ENCODE measurements at regions not wholly inside any gene's neighbourhood (a gene's known extent, or its start where the extent isn't known, plus 50 kb on each side); places are given as distances from the start of the nearest gene placed in this dataset.

DNA sequence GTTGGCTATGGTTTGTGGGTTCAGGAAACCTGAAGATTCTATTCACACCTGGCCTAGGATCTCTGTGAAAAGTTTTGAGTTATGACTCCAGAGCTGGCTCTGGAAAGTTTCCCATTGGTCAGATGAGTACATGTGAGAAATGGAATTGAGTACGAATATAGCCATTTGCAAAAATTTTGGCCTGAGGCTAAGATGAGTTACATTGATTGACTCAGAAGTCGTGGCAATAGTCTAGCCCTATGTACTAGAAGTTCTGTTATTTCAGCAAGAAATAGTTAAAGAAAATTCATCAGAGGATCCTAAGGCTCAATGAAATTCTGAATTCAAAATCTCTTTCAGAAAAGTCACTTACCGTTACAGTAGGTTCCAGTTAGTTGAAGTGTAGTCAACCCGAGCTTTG, 109.9 kb downstream of the PTCSC3 start:
- ATAC-seq (no peak), FAIRE-seq (no peak), DNase-seq (no peak)
- intact Hi-C loops (cut with DNase I), result no loop called here
- H3K9me3 ChIP-seq, result no peaks in the 10 kb centered on the region
- no peak overlapping the region for H3K27ac ChIP-seq
- TF ChIP-seq, protein P1, sequence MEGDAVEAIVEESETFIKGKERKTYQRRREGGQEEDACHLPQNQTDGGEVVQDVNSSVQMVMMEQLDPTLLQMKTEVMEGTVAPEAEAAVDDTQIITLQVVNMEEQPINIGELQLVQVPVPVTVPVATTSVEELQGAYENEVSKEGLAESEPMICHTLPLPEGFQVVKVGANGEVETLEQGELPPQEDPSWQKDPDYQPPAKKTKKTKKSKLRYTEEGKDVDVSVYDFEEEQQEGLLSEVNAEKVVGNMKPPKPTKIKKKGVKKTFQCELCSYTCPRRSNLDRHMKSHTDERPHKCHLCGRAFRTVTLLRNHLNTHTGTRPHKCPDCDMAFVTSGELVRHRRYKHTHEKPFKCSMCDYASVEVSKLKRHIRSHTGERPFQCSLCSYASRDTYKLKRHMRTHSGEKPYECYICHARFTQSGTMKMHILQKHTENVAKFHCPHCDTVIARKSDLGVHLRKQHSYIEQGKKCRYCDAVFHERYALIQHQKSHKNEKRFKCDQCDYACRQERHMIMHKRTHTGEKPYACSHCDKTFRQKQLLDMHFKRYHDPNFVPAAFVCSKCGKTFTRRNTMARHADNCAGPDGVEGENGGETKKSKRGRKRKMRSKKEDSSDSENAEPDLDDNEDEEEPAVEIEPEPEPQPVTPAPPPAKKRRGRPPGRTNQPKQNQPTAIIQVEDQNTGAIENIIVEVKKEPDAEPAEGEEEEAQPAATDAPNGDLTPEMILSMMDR (IDR thresholded peaks at IDR 0.05), result no peak
- H3K27me3 ChIP-seq, result no peaks in the 10 kb centered on the region
- H3K36me3 ChIP-seq, result no peaks in the 10 kb centered on the region
- 69 to 78% methylated on average over 4 of the region's 4 CpGs for WGBS, 2 donors
- H3K4me1 ChIP-seq, result peaks cover 3 to 13% (median 6%) of the 10 kb centered on the region in 3 donors
- H3K4me3 ChIP-seq, result no peak overlapping the region

DNA sequence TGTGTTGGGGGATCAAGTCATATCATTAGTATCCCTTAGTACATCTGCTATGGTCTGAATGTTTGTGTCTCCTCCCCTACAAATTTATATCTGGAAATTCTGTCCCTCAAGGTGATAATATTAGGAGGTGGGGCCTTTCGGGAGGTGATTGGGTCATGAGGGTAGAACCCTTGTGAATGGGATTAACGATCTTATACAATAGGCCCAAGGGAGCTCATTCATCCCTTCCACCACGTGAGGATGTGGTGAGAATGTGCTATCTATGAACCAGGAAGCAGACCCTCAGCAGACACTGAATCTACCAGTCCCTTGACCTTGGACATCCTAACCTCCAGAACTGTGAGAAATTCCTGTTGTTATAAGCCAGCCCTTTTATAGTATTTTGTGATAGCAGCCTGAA, 110.7 kb downstream of the PTCSC3 start:
- 58 to 72% methylated on average over 3 of the region's 3 CpGs for WGBS, 2 donors
- FAIRE-seq (no peak), ATAC-seq (no peak), DNase-seq (no peak)
- TF ChIP-seq, protein P1 (IDR thresholded peaks at IDR 0.05), result no peak
- no peaks in the 10 kb centered on the region for H3K27me3 ChIP-seq
- intact Hi-C loops (cut with DNase I), result no loop called here
- no peaks in the 10 kb centered on the region for H3K36me3 ChIP-seq
- H3K27ac ChIP-seq, result no peak overlapping the region
- H3K9me3 ChIP-seq, result no peaks in the 10 kb centered on the region
- H3K4me1 ChIP-seq, result peaks cover 3 to 13% (median 6%) of the 10 kb centered on the region in 3 donors
- H3K4me3 ChIP-seq, result no peak overlapping the region

DNA sequence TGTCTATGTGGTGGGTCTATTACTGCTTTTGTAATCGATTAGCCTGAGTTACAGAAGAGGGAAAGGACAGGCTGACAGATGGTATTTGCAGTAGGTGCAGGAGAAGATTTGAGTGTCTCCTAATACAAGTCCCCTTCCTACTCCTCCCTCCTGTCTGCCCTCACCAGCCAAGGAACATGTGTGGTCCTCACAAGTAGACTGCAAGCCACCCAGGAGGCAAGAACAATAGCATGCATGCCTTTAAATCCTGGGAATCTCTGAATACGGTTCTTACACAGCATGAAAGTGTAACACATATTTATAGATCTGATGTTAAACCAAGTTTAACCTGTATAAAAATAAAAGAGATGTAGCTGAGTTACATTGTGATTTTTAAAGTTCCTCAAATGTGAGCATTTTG, 117.0 kb downstream of the PTCSC3 start:
- ATAC-seq, result no peak
- no peak overlapping the region for H3K27ac ChIP-seq
- no peak overlapping the region for H3K4me3 ChIP-seq
- intact Hi-C loops (cut with DNase I), result no loop called here
- TF ChIP-seq, protein P1 (IDR thresholded peaks at IDR 0.05), result no peak
- H3K27me3 ChIP-seq, result no peaks in the 10 kb centered on the region
- DNase-seq, result no peak
- WGBS, 2 donors, result 43 to 61% methylated on average over 2 of the region's 2 CpGs
- no peaks in the 10 kb centered on the region for H3K9me3 ChIP-seq
- no peaks in the 10 kb centered on the region for H3K36me3 ChIP-seq
- no peak for FAIRE-seq
- H3K4me1 ChIP-seq, result no peaks in the 10 kb centered on the region

DNA sequence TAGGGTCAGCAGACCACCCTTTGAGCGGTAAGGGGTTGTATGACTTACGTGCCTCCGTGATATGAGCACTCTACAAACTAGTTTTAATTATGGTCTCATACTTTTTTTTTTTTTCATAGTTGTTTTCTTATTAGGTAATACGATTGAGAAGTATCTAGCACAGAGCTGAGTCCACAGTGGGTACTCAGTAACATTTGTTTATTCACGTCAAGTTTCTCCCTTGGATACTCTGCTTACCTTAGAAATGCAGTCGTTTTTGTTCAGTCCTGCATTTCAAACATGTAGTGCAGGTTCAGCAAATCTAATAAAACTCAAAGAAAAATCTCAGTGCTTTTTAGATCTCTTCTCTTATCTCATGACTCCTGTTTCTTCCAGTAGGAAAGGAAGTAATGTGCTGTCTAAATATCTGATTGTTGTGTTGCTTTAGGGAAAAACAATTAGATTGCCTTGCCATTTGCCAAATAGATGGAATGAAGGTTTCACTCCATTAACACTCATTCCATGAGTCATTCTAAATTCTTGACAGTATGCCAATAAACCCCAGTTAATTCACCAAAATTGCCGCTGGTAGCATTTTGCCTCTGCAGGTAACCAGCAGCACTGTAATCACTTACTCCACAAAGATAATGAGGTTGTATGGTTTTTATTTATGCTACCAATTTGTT, 118.9 kb downstream of the PTCSC3 start:
- Histone ChIP-seq H3K4me1 (no peaks in the 10 kb centered on the region), H3K9me3 (no peaks in the 10 kb centered on the region), H3K27me3 (no peaks in the 10 kb centered on the region), H3K27ac (no peak overlapping the region), H3K36me3 (no peaks in the 10 kb centered on the region), H3K4me3 (no peak overlapping the region)
- ATAC-seq (peak; percentile 27 to 57 (median 40)), FAIRE-seq (no peak), DNase-seq (no peak)
- intact Hi-C loops (cut with DNase I), result no loop called here
- TF ChIP-seq, protein P1 (IDR thresholded peaks at IDR 0.05), result no peak
- 42 to 49% methylated on average over 7 of the region's 7 CpGs for WGBS, 2 donors

DNA sequence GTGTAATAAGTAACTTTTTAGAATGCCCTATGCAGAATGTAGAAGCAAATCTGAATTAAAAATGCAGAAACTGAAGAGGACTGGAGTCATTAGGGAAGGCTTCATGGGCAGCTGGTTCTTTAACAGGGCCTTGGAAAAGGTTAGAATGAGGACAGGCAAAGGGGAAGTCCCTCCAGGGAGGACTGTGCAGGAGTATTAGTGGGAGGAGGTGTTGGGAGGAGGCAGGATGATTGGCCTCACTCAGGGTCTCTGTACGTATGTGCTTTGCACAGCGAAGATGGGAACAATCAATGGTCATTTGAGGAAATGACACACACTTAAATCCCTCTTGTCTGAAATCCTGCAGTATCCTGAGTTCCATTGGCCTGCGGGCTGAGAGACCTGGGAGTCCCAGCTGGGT, 119.7 kb downstream of the PTCSC3 start:
- no peak overlapping the region for H3K4me3 ChIP-seq
- no peak for DNase-seq
- H3K9me3 ChIP-seq, result no peaks in the 10 kb centered on the region
- intact Hi-C loops (cut with DNase I), result no loop called here
- 78 to 83% methylated on average over 3 of the region's 3 CpGs for WGBS, 2 donors
- no peaks in the 10 kb centered on the region for H3K36me3 ChIP-seq
- no peak overlapping the region for H3K27ac ChIP-seq
- ATAC-seq, result peak in 1 of 4 donors; percentile 40
- no peaks in the 10 kb centered on the region for H3K27me3 ChIP-seq
- TF ChIP-seq, protein P1 (IDR thresholded peaks at IDR 0.05), result no peak
- no peaks in the 10 kb centered on the region for H3K4me1 ChIP-seq
- no peak for FAIRE-seq
